Activated B cell treated with CpG ODN at 0.5 μM for 24 hours (primary cell): ENCODE measurements at regions not wholly inside any gene's neighbourhood (a gene's known extent, or its start where the extent isn't known, plus 50 kb on each side); places are given as distances from the start of the nearest gene placed in this dataset.

Experiments
- ATAC-seq: fragments of 200-7000 bp; cut with Tn5 transposase; one replicate; pipeline ENCODE4 v1.10.0; 2021; ENCODE audit warnings: low read depth, mild to moderate bottlenecking, moderate library complexity
- CTCF ChIA-PET: fragments of 350-600 bp; sonication (Branson Sonifier 250); formaldehyde crosslinking; loops from one replicate; lab custom pipeline; 2021; ENCODE audit warnings: antibody characterized with exemption; lab: Charles Lee
- POLR2A ChIA-PET: fragments of 350-600 bp; sonication (Branson Sonifier 250); formaldehyde crosslinking; loops from one replicate; lab custom pipeline; 2021; ENCODE audit warnings: antibody characterized with exemption; lab: Charles Lee
- DNase-seq: peaks from one replicate; pipeline ENCODE4 v3.0.0; 2022
- H3K27ac Mint-ChIP-seq: one replicate; pipeline ENCODE4 v1.8.0; 2020; ENCODE audit warnings: mixed read lengths
- H3K27me3 Mint-ChIP-seq: one replicate; pipeline ENCODE4 v1.8.0; 2021; ENCODE audit warnings: mixed read lengths
- H3K36me3 Mint-ChIP-seq: one replicate; pipeline ENCODE4 v1.8.0; 2021; ENCODE audit warnings: low read depth, mixed read lengths
- H3K4me1 Mint-ChIP-seq: one replicate; pipeline ENCODE4 v1.8.0; 2021; ENCODE audit warnings: mixed read lengths
- H3K4me3 Mint-ChIP-seq: one replicate; pipeline ENCODE4 v1.8.0; 2020; ENCODE audit warnings: mild to moderate bottlenecking, mixed read lengths
- H3K9me3 Mint-ChIP-seq: one replicate; pipeline ENCODE4 v1.8.0; 2020; ENCODE audit warnings: mixed read lengths
- CTCF ChIP-seq: fragments of 200-600 bp; IDR thresholded peaks from one replicate; pipeline ENCODE4 v1.8.0; 2022; ENCODE audit warnings: antibody characterized with exemption, mild to moderate bottlenecking
- intact Hi-C: fragments of 100-400 bp; cut with micrococcal nuclease; formaldehyde crosslinking; loops from one replicate; pipeline ENCODE4 v1.15.1; 2024

- Mint-ChIP-seq H3K4me1 (peaks cover 29% of the 10 kb centered on the region), H3K36me3 (no peaks in the 10 kb centered on the region), H3K4me3 (peak overlapping the region; percentile 28), H3K9me3 (no peaks in the 10 kb centered on the region), H3K27ac (no peak overlapping the region), H3K27me3 (no peaks in the 10 kb centered on the region)
- intact Hi-C loops, result no loop called here
- DNase-seq, result no peak
- CTCF ChIA-PET, result no interaction called here
- ATAC-seq, result no peak
- POLR2A ChIA-PET, result interaction anchor here (0.7 kb wide), 1 partner anchor 52 kb away, joined by 7 read pairs; no protein-coding TSS in a partner anchor
- TF ChIP-seq CTCF, result no peak
Measured at GRCh38 chr11:47908198-47908597, 60.0 kb upstream of the NUP160 start.

DNA sequence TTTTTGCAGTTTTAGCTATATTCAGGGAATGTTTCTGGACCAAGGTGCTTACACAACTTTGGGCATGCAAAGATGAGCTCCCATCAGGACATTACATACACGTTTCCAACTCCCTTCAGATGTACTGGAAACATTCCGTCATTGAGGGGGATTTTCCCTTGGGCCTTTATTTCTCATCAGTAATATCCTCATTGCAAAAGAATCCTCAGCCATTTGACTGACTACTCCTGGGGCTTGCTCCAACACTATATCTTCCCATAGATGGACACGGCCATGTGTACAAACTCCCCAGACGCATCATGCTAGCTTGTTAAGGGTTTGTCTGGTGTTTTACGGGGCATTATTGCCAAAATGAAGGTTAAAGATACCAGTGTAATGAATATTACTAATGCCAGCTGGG lies 59.3 kb upstream of the NUP160 start:
- POLR2A ChIA-PET, result no interaction called here
- H3K4me1 Mint-ChIP-seq, result peaks cover 31% of the 10 kb centered on the region
- no peak for ATAC-seq

DNA sequence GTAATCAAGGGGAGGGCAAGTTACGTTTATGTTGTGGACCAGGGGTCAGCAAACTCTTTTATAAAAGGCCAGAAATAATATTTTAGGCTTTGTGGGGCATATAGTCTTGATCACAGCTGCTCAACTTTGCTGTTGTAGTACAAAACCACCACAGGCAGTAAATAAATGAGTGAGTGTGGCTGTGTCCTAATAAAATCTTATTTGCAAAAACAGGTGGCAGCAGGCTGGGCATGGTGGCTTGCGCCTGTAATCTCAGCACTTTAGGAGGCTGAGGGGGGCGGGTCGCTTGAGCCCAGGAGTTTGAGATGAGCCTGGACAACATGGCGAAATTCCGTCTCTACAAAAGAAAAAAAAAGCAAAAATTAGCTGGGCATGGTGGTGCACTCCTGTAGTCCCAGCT lies 57.9 kb upstream of the NUP160 start:
- Mint-ChIP-seq H3K4me3 (no peak overlapping the region), H3K27ac (no peak overlapping the region), H3K9me3 (no peaks in the 10 kb centered on the region), H3K4me1 (peaks cover 31% of the 10 kb centered on the region), H3K27me3 (no peaks in the 10 kb centered on the region), H3K36me3 (no peaks in the 10 kb centered on the region)
- TF ChIP-seq CTCF, result no peak
- ChIA-PET POLR2A (no interaction called here), CTCF (no interaction called here)
- intact Hi-C loops, result no loop called here
- ATAC-seq (no peak), DNase-seq (no peak)

More for the DNA sequence above, 59.3 kb upstream of the NUP160 start:
- no peak for DNase-seq
- no peaks in the 10 kb centered on the region for H3K9me3 Mint-ChIP-seq
- CTCF ChIA-PET, result no interaction called here
- no peaks in the 10 kb centered on the region for H3K27me3 Mint-ChIP-seq
- H3K4me3 Mint-ChIP-seq, result no peak overlapping the region
- no peaks in the 10 kb centered on the region for H3K36me3 Mint-ChIP-seq
- H3K27ac Mint-ChIP-seq, result no peak overlapping the region
- TF ChIP-seq CTCF, result no peak
- intact Hi-C loops, result no loop called here

DNA sequence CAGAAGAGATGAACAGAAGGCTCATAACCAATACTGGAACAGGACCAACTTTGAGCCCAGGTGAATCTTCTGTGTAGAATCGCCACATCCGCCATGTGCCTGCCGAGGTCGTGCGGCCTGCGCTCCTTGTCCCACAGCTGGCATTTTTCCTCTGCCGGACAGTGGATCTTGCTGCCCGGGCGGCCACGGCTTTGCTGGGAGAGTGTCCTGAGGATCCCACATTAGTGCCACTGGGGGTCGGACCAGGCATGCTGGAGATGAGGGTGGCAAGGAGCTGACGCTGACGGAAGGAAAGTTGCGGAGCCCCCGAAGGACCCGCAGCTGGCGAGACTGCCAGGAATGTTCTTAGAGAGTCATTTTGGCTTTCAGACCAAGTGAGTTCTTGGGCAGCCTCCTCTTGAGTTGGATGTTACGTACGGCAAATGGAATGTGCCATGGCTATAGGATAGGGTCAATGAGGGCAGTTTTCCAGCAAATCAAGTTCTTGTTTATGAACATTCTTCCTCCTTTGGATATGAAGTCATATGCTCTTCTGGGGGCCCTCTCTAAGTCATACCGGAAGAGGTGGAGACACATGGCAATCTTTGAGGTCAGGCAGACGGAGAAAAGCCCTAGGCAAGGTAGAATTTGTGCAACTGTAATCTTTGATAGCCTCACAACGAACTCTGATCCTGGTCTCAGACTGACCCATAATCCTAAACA lies 57.4 kb upstream of the NUP160 start:
- DNase-seq, result no peak
- ChIA-PET POLR2A (no interaction called here), CTCF (no interaction called here)
- Mint-ChIP-seq H3K4me3 (no peak overlapping the region), H3K36me3 (no peaks in the 10 kb centered on the region), H3K27me3 (no peaks in the 10 kb centered on the region), H3K4me1 (peaks cover 36% of the 10 kb centered on the region), H3K27ac (no peak overlapping the region), H3K9me3 (no peaks in the 10 kb centered on the region)
- ATAC-seq, result no peak
- no peak for TF ChIP-seq CTCF
- intact Hi-C loops, result no loop called here

DNA sequence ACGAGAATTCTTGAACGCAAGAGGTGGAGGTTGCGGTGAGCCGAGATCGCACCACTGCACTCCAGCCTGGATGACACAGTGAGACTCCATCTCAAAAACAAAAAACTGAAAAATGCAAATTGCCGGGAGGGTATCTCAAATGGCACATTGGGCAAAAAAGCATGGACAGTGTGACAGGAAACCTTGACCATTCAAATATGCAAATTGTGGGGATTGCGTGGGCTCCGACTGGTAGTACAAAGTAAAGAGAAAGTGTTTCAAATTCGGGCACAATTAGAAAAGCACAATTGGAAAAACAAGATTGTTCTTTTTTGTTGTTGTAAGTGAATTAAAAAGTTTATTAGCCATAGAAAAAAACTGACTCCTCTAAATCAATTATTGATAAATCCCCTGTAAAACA lies 56.7 kb upstream of the NUP160 start:
- Mint-ChIP-seq H3K27me3 (no peaks in the 10 kb centered on the region), H3K9me3 (no peaks in the 10 kb centered on the region), H3K27ac (no peak overlapping the region), H3K4me3 (no peak overlapping the region), H3K4me1 (peaks cover 43% of the 10 kb centered on the region), H3K36me3 (no peaks in the 10 kb centered on the region)
- no peak for ATAC-seq
- ChIA-PET CTCF (no interaction called here), POLR2A (no interaction called here)
- DNase-seq, result no peak
- no peak for TF ChIP-seq CTCF
- intact Hi-C loops, result no loop called here
